Vagina (tissue), 2 donors: ENCODE measurements at regions not wholly inside any gene's neighbourhood (a gene's known extent, or its start where the extent isn't known, plus 50 kb on each side); places are given as distances from the start of the nearest gene placed in this dataset.

Experiments used
- CTCF ChIP-seq, 3 experiments: fragments of 450-650 bp in 2 of 3; fragments of 200-600 bp in 1 of 3; sonication (generic) in 1 of 3; IDR thresholded peaks; one replicate each; pipeline ENCODE4 v1.5.1; 2017 to 2019; ENCODE audit warnings: antibody characterized with exemption in 3 of 3, mild to moderate bottlenecking in 2 of 3, moderate library complexity in 2 of 3
- POLR2A ChIP-seq, 2 donors: fragments of 450-650 bp; IDR thresholded peaks; one replicate each; pipeline ENCODE4 v1.6.1; 2017; ENCODE audit warnings: antibody characterized with exemption in 2 of 2, mild to moderate bottlenecking in 2 of 2, moderate library complexity in 2 of 2
- POLR2AphosphoS5 ChIP-seq, 2 donors: sonication (generic); formaldehyde crosslinking; IDR thresholded peaks; one replicate each; pipeline ENCODE4 v1.9.0; 2017; ENCODE audit warnings: antibody characterized with exemption in 2 of 2, mild to moderate bottlenecking in 2 of 2, low read depth in 1 of 2; ENCODE audit not compliant: insufficient read depth in 1 of 2

- TF ChIP-seq CTCF (IDR thresholded peaks at IDR 0.05) (no peak), POLR2A (IDR thresholded peaks at IDR 0.05) (no peak), POLR2AphosphoS5 (IDR thresholded peaks at IDR 0.05; ENCODE audit: insufficient read depth in 1 of 2, low read depth in 1 of 2) (no peak)
Measured at GRCh38 chr5:87551911-87552310, 139.2 kb upstream of the CCNH start.
